ENCODE measurements at regions not wholly inside any gene's neighbourhood (a gene's known extent, or its start where the extent isn't known, plus 50 kb on each side); places are given as distances from the start of the nearest gene placed in this dataset.

DNA sequence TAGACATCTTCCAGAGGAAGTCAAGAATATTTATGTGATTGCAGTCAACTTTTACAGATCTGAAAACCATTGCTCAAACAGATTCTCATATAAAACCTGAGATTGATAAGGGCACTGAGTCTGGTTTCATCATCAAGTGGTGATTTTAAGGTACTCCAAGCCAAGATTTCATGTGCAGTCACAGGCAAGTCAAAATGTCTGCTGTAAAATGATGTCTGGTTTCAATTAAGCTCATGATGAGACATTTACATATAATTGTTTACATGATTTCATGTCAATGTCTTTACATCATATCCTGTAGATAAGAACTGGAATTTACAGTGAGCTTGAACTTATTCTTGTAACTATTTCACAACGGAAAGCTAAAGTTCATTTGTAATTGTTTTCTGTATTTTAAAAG lies 1215.5 kb downstream of the ROBO2 start:
- TF ChIP-seq POLR2A (IDR thresholded peaks at IDR 0.05): no peak
- TF ChIP-seq, protein P1, sequence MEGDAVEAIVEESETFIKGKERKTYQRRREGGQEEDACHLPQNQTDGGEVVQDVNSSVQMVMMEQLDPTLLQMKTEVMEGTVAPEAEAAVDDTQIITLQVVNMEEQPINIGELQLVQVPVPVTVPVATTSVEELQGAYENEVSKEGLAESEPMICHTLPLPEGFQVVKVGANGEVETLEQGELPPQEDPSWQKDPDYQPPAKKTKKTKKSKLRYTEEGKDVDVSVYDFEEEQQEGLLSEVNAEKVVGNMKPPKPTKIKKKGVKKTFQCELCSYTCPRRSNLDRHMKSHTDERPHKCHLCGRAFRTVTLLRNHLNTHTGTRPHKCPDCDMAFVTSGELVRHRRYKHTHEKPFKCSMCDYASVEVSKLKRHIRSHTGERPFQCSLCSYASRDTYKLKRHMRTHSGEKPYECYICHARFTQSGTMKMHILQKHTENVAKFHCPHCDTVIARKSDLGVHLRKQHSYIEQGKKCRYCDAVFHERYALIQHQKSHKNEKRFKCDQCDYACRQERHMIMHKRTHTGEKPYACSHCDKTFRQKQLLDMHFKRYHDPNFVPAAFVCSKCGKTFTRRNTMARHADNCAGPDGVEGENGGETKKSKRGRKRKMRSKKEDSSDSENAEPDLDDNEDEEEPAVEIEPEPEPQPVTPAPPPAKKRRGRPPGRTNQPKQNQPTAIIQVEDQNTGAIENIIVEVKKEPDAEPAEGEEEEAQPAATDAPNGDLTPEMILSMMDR (IDR thresholded peaks at IDR 0.05): no peak

All from Peyer's patch (tissue), 4 donors.